T-helper 17 cell (primary cell): ENCODE measurements at regions not wholly inside any gene's neighbourhood (a gene's known extent, or its start where the extent isn't known, plus 50 kb on each side); places are given as distances from the start of the nearest gene placed in this dataset.
"Not testable (repeated sequence)": the region's sequence is repeated elsewhere in the genome, so short reads cannot be mapped to it uniquely, and the experiment has no call there.

Source experiments
- ATAC-seq: fragments of 150-1000 bp; cut with Tn5 transposase; 2 replicates; pipeline ENCODE4 v1.10.0; 2021; ENCODE audit warnings: mild to moderate bottlenecking, moderate library complexity
- DNase-seq, 3 donors: peaks; one replicate each; pipeline versions ENCODE4 v3.0.0 to v3.0.0-alpha.2; 2020 to 2021
- H3K9me3 ChIP-seq: one replicate; pipeline ENCODE4 v1.7.0; 2013; ENCODE audit warnings: low read length, mild to moderate bottlenecking; ENCODE audit not compliant: control insufficient read depth, poor library complexity, severe bottlenecking
- H3K27ac Mint-ChIP-seq: one replicate; pipeline ENCODE4 v1.8.0; 2022; ENCODE audit warnings: mild to moderate bottlenecking, moderate library complexity, mixed read lengths
- H3K27me3 Mint-ChIP-seq: one replicate; pipeline ENCODE4 v1.8.0; 2022; ENCODE audit warnings: mixed read lengths
- H3K36me3 Mint-ChIP-seq: one replicate; pipeline ENCODE4 v1.8.0; 2022; ENCODE audit warnings: low read depth, mixed read lengths
- H3K4me1 Mint-ChIP-seq: one replicate; pipeline ENCODE4 v1.8.0; 2022; ENCODE audit warnings: mild to moderate bottlenecking, mixed read lengths
- H3K4me3 Mint-ChIP-seq: one replicate; pipeline ENCODE4 v1.8.0; 2022; ENCODE audit warnings: mild to moderate bottlenecking, moderate library complexity, mixed read lengths

- ATAC-seq (no peak), DNase-seq (no peak)
- Mint-ChIP-seq H3K36me3 (no peaks in the 10 kb centered on the region), H3K27me3 (no peaks in the 10 kb centered on the region), H3K27ac (no peak overlapping the region), H3K4me1 (no peaks in the 10 kb centered on the region), H3K4me3 (no peak overlapping the region)
- no peaks in the 10 kb centered on the region for H3K9me3 ChIP-seq
Observed at GRCh38 chr5:164230341-164230740, 724.9 kb downstream of the MAT2B start.

GRCh38 chr5:164233791-164234190, 728.4 kb downstream of the MAT2B start:
- no peaks in the 10 kb centered on the region for H3K9me3 ChIP-seq
- Mint-ChIP-seq H3K36me3 (no peaks in the 10 kb centered on the region), H3K4me1 (no peaks in the 10 kb centered on the region), H3K27ac (no peak overlapping the region), H3K27me3 (no peaks in the 10 kb centered on the region), H3K4me3 (no peak overlapping the region)
- DNase-seq: no peak
- ATAC-seq: no peak

GRCh38 chr5:164234321-164234720, 728.9 kb downstream of the MAT2B start:
- no peak for ATAC-seq

DNA sequence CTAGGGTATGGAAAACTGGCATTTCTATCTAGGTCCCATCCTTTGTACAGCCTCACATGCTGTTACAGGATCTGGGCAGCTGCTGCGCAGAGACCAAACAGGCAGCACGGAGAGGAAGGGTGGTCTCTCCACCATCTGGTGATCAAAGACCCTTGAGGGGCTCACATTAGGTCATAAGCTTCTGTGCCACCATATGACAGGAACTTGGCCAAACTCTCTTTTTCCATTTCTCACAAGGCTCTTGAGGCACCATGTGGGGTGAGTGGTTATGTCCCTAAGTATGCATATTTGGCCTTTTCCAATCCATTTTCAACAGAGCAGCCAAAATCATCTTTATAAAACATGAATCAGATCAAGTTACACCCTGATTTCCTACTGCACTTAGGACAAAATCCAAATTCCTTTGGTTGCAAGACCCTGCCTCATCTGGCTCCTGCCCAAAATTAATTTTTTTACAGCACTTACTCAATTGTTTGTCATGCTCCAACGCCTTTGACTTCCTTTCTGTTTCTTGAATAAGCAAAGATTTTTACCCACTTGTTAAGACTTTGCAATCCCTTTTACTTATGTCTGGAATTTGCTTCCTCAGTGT, 730.0 kb downstream of the MAT2B start:
- no peaks in the 10 kb centered on the region for H3K9me3 ChIP-seq
- Mint-ChIP-seq H3K4me1 (no peaks in the 10 kb centered on the region), H3K4me3 (no peak overlapping the region), H3K36me3 (no peaks in the 10 kb centered on the region), H3K27ac (no peak overlapping the region), H3K27me3 (no peaks in the 10 kb centered on the region)
- no peak for ATAC-seq
- no peak for DNase-seq

More at GRCh38 chr5:164234321-164234720, 728.9 kb downstream of the MAT2B start:
- Mint-ChIP-seq H3K36me3 (no peaks in the 10 kb centered on the region), H3K27me3 (no peaks in the 10 kb centered on the region), H3K4me3 (no peak overlapping the region), H3K4me1 (no peaks in the 10 kb centered on the region), H3K27ac (no peak overlapping the region)
- no peak for DNase-seq
- no peaks in the 10 kb centered on the region for H3K9me3 ChIP-seq

DNA sequence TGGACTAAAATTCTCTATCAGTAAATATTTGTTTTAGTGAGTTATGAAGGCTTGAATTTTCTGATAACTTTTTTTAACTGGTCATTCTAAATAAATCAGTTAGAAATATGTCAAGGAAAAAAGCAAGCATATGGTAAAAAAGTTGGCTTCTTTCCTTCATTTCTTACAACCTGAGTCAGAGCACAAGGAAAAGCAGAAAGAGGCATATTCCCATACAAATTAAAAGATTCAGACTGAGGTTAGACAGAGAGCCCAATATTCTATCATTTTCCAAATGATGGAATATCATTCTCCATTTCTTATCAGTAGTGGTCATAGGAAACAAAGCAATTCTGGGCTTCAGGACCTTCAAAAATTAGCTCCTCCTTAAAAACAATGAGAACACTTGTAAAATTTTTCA, 732.1 kb downstream of the MAT2B start:
- Mint-ChIP-seq H3K4me3 (no peak overlapping the region), H3K4me1 (no peaks in the 10 kb centered on the region), H3K27me3 (no peaks in the 10 kb centered on the region), H3K36me3 (no peaks in the 10 kb centered on the region), H3K27ac (no peak overlapping the region)
- no peaks in the 10 kb centered on the region for H3K9me3 ChIP-seq
- DNase-seq: no peak
- ATAC-seq: no peak

GRCh38 chr5:164251781-164252180, 746.4 kb downstream of the MAT2B start:
- not testable (repeated sequence) for H3K9me3 ChIP-seq, H3K4me3 Mint-ChIP-seq, H3K36me3 Mint-ChIP-seq, DNase-seq, ATAC-seq, H3K4me1 Mint-ChIP-seq, H3K27ac Mint-ChIP-seq, H3K27me3 Mint-ChIP-seq

- DNase-seq (no peak), ATAC-seq (no peak)
- no peaks in the 10 kb centered on the region for H3K36me3 Mint-ChIP-seq
- H3K27me3 Mint-ChIP-seq: no peaks in the 10 kb centered on the region
- H3K27ac Mint-ChIP-seq: no peak overlapping the region
- no peaks in the 10 kb centered on the region for H3K4me1 Mint-ChIP-seq
- no peak overlapping the region for H3K4me3 Mint-ChIP-seq
- H3K9me3 ChIP-seq: no peaks in the 10 kb centered on the region
Observed at GRCh38 chr5:164253764-164254163, 748.3 kb downstream of the MAT2B start.

GRCh38 chr5:164255598-164256213, 750.3 kb downstream of the MAT2B start:
- no peak for DNase-seq
- no peaks in the 10 kb centered on the region for H3K9me3 ChIP-seq
- Mint-ChIP-seq H3K4me1 (no peaks in the 10 kb centered on the region), H3K4me3 (no peak overlapping the region), H3K27ac (no peak overlapping the region), H3K27me3 (no peaks in the 10 kb centered on the region), H3K36me3 (peaks cover 2% of the 10 kb centered on the region)
- ATAC-seq: no peak

GRCh38 chr5:164256351-164256750, 750.9 kb downstream of the MAT2B start:
- Mint-ChIP-seq H3K27me3 (no peaks in the 10 kb centered on the region), H3K27ac (no peak overlapping the region), H3K4me3 (no peak overlapping the region), H3K4me1 (no peaks in the 10 kb centered on the region), H3K36me3 (peaks cover 2% of the 10 kb centered on the region)
- DNase-seq: no peak
- no peaks in the 10 kb centered on the region for H3K9me3 ChIP-seq
- ATAC-seq: no peak

GRCh38 chr5:164256954-164257353, 751.5 kb downstream of the MAT2B start:
- H3K9me3 ChIP-seq: no peaks in the 10 kb centered on the region
- Mint-ChIP-seq H3K36me3 (peaks cover 2% of the 10 kb centered on the region), H3K27ac (no peak overlapping the region), H3K4me3 (no peak overlapping the region), H3K4me1 (no peaks in the 10 kb centered on the region), H3K27me3 (no peaks in the 10 kb centered on the region)
- no peak for ATAC-seq
- DNase-seq: no peak

DNA sequence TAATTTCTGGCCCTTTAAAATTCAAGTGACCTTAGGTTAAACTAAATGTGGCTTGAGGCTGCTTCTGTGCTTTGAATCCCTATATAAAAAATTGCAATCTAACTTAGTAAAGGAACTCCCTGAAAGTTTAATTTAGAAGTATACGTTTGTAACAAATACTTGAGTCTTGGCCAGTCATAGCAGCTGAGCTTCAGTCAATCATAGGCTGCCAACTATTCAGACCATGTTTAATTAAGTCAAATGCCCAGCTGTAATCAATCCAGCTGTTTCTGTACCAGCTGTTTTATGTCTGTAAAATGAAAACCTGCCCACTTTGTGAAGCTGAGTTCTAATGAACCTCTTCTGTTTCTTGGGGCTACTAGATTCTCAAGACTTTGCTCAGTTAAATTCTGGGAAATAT, 760.1 kb downstream of the MAT2B start:
- ATAC-seq: no peak
- H3K9me3 ChIP-seq: no peaks in the 10 kb centered on the region
- no peaks in the 10 kb centered on the region for H3K27me3 Mint-ChIP-seq
- no peak overlapping the region for H3K4me3 Mint-ChIP-seq
- H3K4me1 Mint-ChIP-seq: no peaks in the 10 kb centered on the region
- H3K36me3 Mint-ChIP-seq: no peaks in the 10 kb centered on the region
- H3K27ac Mint-ChIP-seq: no peak overlapping the region
- no peak for DNase-seq

GRCh38 chr5:164266571-164266970, 761.2 kb downstream of the MAT2B start:
- Mint-ChIP-seq H3K36me3 (no peaks in the 10 kb centered on the region), H3K4me1 (no peaks in the 10 kb centered on the region), H3K27me3 (no peaks in the 10 kb centered on the region), H3K27ac (no peak overlapping the region), H3K4me3 (no peak overlapping the region)
- ATAC-seq (no peak), DNase-seq (no peak)
- H3K9me3 ChIP-seq: no peaks in the 10 kb centered on the region

- DNase-seq (no peak), ATAC-seq (no peak)
- no peak overlapping the region for H3K27ac Mint-ChIP-seq
- H3K4me3 Mint-ChIP-seq: no peak overlapping the region
- H3K4me1 Mint-ChIP-seq: no peaks in the 10 kb centered on the region
- no peaks in the 10 kb centered on the region for H3K36me3 Mint-ChIP-seq
- no peaks in the 10 kb centered on the region for H3K27me3 Mint-ChIP-seq
- no peaks in the 10 kb centered on the region for H3K9me3 ChIP-seq
Observed at GRCh38 chr5:164277720-164278119, 772.3 kb downstream of the MAT2B start.

GRCh38 chr5:164289526-164289925, 784.1 kb downstream of the MAT2B start:
- Mint-ChIP-seq H3K4me3 (no peak overlapping the region), H3K27me3 (no peaks in the 10 kb centered on the region), H3K4me1 (no peaks in the 10 kb centered on the region), H3K27ac (no peak overlapping the region), H3K36me3 (no peaks in the 10 kb centered on the region)
- ATAC-seq (no peak), DNase-seq (no peak)
- no peaks in the 10 kb centered on the region for H3K9me3 ChIP-seq
